A673 (cell line): ENCODE measurements at regions not wholly inside any gene's neighbourhood (a gene's known extent, or its start where the extent isn't known, plus 50 kb on each side); places are given as distances from the start of the nearest gene placed in this dataset.

ENCODE experiments used
- BruUV-seq: library from RNA; stranded (reverse); fragments of 400-500 nt; replicated peaks from 2 replicates; lab custom pipeline; 2021; lab: Mats Ljungman, UMichigan
- CTCF ChIA-PET: fragments of 300-600 bp; sonication (Branson Sonifier 250); formaldehyde crosslinking; loops from one replicate; lab custom pipeline; 2022; ENCODE audit warnings: antibody characterized with exemption; lab: Charles Lee
- POLR2A ChIA-PET: fragments of 300-600 bp; sonication (Branson Sonifier 250); formaldehyde crosslinking; loops from one replicate; lab custom pipeline; 2022; ENCODE audit warnings: antibody characterized with exemption; ENCODE audit not compliant: low non-redundant PET; lab: Charles Lee
- DNase-seq: peaks from one replicate; pipeline ENCODE4 v3.0.0-alpha.2; 2015; ENCODE audit warnings: low spot score
- H3K27ac ChIP-seq: fragments of 200-600 bp; sonication (generic); 2 replicates; pipeline ENCODE4 v1.5.1; 2016; ENCODE audit warnings: mixed run types, low read depth, mild to moderate bottlenecking, mixed read lengths, antibody characterized with exemption, low read length; ENCODE audit not compliant: poor library complexity, severe bottlenecking
- H3K27me3 ChIP-seq: fragments of 200-600 bp; sonication (generic); replicated peaks from 2 replicates; pipeline ENCODE4 v1.6.1; 2017; ENCODE audit warnings: mixed run types, low read depth, mild to moderate bottlenecking, mixed read lengths, antibody characterized with exemption, low read length; ENCODE audit not compliant: insufficient read depth, poor library complexity
- H3K36me3 ChIP-seq: fragments of 200-600 bp; sonication (generic); 2 replicates; pipeline ENCODE4 v1.6.1; 2016; ENCODE audit warnings: mixed run types, mild to moderate bottlenecking, mixed read lengths, antibody characterized with exemption, low read length; ENCODE audit not compliant: insufficient read depth, poor library complexity, severe bottlenecking
- H3K4me1 ChIP-seq: fragments of 200-600 bp; sonication (generic); 2 replicates; pipeline ENCODE4 v1.6.1; 2017; ENCODE audit warnings: mixed run types, mild to moderate bottlenecking, mixed read lengths, antibody characterized with exemption, low read length; ENCODE audit not compliant: insufficient read depth, poor library complexity, severe bottlenecking
- H3K4me3 ChIP-seq: fragments of 200-600 bp; sonication (generic); 2 replicates; pipeline ENCODE4 v1.5.1; 2016; ENCODE audit warnings: low read depth, mixed run types, mild to moderate bottlenecking, mixed read lengths, low read length; ENCODE audit not compliant: poor library complexity, severe bottlenecking
- H3K9me3 ChIP-seq: fragments of 200-600 bp; sonication (generic); 2 replicates; pipeline ENCODE4 v1.6.1; 2016; ENCODE audit warnings: mixed run types, low read depth, mild to moderate bottlenecking, mixed read lengths, antibody characterized with exemption, low read length; ENCODE audit not compliant: poor library complexity, severe bottlenecking
- EZH2 ChIP-seq: fragments of 200-600 bp; sonication (generic); IDR thresholded peaks from 2 replicates; pipeline ENCODE4 v1.6.1; 2017; ENCODE audit warnings: borderline replicate concordance, low read depth, mild to moderate bottlenecking, mixed read lengths, antibody characterized with exemption, low read length; ENCODE audit not compliant: poor library complexity, severe bottlenecking
- intact Hi-C: fragments of 100-400 bp; cut with micrococcal nuclease; formaldehyde crosslinking; loops from one replicate; pipeline ENCODE4 v1.10.0; 2022; ENCODE audit not compliant: unreplicated experiment
- TF ChIP-seq, protein P1 (sequence below): fragments of 300-800, 200-600 bp; sonication (generic); conservative IDR thresholded peaks from 2 replicates; pipeline ENCODE4 v1.5.1; 2017; ENCODE audit warnings: low read depth, mild to moderate bottlenecking, antibody characterized with exemption, low read length, moderate library complexity, mixed read lengths

DNA sequence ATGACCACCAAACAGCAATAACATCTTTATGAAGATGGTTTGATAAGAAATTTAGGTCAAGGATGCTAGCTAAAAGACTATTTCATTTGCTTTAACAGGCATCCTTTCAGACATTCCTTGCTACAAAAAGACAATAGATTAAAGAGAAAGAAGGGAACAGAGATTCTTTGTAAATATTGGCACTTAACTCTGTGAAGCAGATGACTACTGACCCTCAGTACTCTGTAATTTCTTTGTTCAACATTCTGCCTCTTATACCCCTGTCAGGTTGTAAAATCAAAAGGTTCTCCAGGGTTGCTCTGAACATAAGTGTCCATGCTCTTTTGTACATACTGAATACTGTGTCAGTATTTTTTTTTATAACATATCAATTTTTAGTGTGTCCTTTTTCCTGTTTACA, 610.6 kb upstream of the GRAMD2B start:
- POLR2A ChIA-PET = no interaction called here
- Histone ChIP-seq H3K4me1 (no peaks in the 10 kb centered on the region), H3K4me3 (no peak overlapping the region), H3K27me3 (peaks cover 4% of the 10 kb centered on the region), H3K36me3 (no peaks in the 10 kb centered on the region), H3K9me3 (no peaks in the 10 kb centered on the region), H3K27ac (no peak overlapping the region)
- CTCF ChIA-PET = no interaction called here
- no TSS peak for BruUV-seq
- intact Hi-C loops = no loop called here
- DNase-seq = no peak
- TF ChIP-seq EZH2 = no peak
- TF ChIP-seq, protein P1, sequence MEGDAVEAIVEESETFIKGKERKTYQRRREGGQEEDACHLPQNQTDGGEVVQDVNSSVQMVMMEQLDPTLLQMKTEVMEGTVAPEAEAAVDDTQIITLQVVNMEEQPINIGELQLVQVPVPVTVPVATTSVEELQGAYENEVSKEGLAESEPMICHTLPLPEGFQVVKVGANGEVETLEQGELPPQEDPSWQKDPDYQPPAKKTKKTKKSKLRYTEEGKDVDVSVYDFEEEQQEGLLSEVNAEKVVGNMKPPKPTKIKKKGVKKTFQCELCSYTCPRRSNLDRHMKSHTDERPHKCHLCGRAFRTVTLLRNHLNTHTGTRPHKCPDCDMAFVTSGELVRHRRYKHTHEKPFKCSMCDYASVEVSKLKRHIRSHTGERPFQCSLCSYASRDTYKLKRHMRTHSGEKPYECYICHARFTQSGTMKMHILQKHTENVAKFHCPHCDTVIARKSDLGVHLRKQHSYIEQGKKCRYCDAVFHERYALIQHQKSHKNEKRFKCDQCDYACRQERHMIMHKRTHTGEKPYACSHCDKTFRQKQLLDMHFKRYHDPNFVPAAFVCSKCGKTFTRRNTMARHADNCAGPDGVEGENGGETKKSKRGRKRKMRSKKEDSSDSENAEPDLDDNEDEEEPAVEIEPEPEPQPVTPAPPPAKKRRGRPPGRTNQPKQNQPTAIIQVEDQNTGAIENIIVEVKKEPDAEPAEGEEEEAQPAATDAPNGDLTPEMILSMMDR = no peak

DNA sequence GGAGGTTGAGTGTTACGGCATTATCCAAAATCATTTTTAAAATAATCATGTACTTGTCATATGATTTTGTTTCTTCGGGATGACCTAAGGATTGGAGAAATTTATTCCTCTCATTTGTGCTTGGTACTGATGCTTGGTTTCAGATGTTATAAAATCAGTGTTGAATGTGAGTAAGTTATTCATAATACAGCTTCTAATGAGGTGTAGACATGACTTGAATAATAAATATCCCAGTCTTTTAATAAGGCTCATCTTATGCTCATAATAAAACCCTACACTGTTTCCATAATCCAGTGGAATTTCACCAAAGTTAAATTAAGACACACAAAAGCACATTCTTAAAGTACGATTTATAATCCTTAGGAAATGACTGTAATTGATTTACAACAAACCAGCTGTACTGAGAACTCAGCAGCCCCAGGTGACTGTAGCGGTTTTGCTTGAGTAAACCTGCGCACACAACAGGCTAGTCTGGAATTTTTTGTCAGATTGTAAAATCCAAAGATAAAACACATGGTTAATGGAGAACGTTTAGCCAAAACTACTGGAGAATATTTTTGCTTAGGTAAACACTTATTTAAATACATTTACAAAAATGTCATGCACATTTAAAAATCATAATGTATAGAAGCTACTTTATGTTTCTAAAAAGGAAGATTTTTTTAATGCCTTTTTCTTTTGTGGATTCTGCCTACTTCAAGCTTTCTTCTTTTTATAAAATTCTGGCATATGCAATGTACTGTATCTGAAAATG, 609.8 kb upstream of the GRAMD2B start:
- BruUV-seq = no TSS peak
- H3K4me3 ChIP-seq = no peak overlapping the region
- H3K36me3 ChIP-seq = no peaks in the 10 kb centered on the region
- H3K4me1 ChIP-seq = no peaks in the 10 kb centered on the region
- H3K27ac ChIP-seq = no peak overlapping the region
- POLR2A ChIA-PET = no interaction called here
- H3K9me3 ChIP-seq = no peaks in the 10 kb centered on the region
- H3K27me3 ChIP-seq = peaks cover 4% of the 10 kb centered on the region
- no peak for TF ChIP-seq EZH2
- TF ChIP-seq, protein P1 = no peak
- intact Hi-C loops = no loop called here
- CTCF ChIA-PET = no interaction called here
- no peak for DNase-seq

DNA sequence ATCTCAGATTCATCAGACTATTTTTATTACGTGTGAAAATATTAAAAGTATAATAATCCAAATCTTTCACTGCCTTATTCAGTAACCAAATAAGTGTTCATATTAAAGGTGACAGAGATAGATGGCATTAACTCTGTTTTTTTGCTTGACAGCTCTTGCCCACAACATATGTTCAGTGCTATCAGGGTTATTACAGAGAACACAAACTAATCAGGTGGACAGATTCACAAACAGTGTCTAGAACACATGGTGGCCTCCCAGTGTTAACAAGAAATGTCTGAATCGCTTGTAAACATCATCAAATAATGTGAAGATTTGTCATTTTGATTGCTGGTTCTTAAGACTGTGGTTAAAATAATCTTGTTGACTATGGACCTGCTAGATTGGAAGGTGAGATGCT, 609.1 kb upstream of the GRAMD2B start:
- no peak overlapping the region for H3K27ac ChIP-seq
- CTCF ChIA-PET = no interaction called here
- no peak overlapping the region for H3K4me3 ChIP-seq
- peaks cover 4% of the 10 kb centered on the region for H3K27me3 ChIP-seq
- no peaks in the 10 kb centered on the region for H3K9me3 ChIP-seq
- TF ChIP-seq, protein P1 = no peak
- TF ChIP-seq EZH2 = no peak
- BruUV-seq = no TSS peak
- no peaks in the 10 kb centered on the region for H3K4me1 ChIP-seq
- intact Hi-C loops = no loop called here
- no peak for DNase-seq
- H3K36me3 ChIP-seq = no peaks in the 10 kb centered on the region
- POLR2A ChIA-PET = no interaction called here
